Thyroid gland (tissue), 4 donors: ENCODE measurements at regions not wholly inside any gene's neighbourhood (a gene's known extent, or its start where the extent isn't known, plus 50 kb on each side); places are given as distances from the start of the nearest gene placed in this dataset.

Experiments used
- DNase-seq, 2 donors: peaks; one replicate each; pipeline ENCODE4 v3.0.0-alpha.2; 2019
- H3K27ac ChIP-seq, 3 donors: fragments of 200-600 bp; sonication (generic); 1 replicate in 2 of 3; 2 replicates in 1 of 3; pipeline ENCODE4 v1.5.1; 2016 to 2019; ENCODE audit warnings: mild to moderate bottlenecking in 1 of 3, moderate library complexity in 1 of 3
- H3K27me3 ChIP-seq: fragments of 200-600 bp; sonication (generic); one replicate; pipeline ENCODE4 v1.5.1; 2019
- H3K36me3 ChIP-seq, 2 donors: fragments of 200-600 bp; sonication (generic); one replicate each; pipeline ENCODE4 v1.5.1; 2016 to 2019
- H3K4me1 ChIP-seq, 2 donors: fragments of 200-600 bp; sonication (generic); one replicate each; pipeline ENCODE4 v1.5.1; 2017 to 2019
- H3K4me3 ChIP-seq, 3 donors: fragments of 200-600 bp; sonication (generic); replicated peaks in 1 of 3; 1 replicate in 2 of 3; 2 replicates in 1 of 3; pipeline ENCODE4 v1.5.1; 2016; ENCODE audit warnings: mild to moderate bottlenecking in 1 of 3
- H3K9me3 ChIP-seq: fragments of 200-600 bp; sonication (generic); one replicate; pipeline ENCODE4 v1.5.1; 2017
- CTCF ChIP-seq, 6 experiments: fragments of 200-600 bp in 3 of 6; fragments of 450-650 bp in 3 of 6; sonication (generic) in 3 of 6; IDR thresholded peaks; one replicate each; pipeline ENCODE4 v1.5.1; 2016 to 2019; ENCODE audit warnings: antibody characterized with exemption in 6 of 6, mild to moderate bottlenecking in 2 of 6, inconsistent platforms in 1 of 6, moderate library complexity in 1 of 6
- POLR2A ChIP-seq, 2 donors: fragments of 450-650 bp; IDR thresholded peaks; one replicate each; pipeline ENCODE4 v1.6.1; 2017; ENCODE audit warnings: antibody characterized with exemption in 2 of 2, mild to moderate bottlenecking in 2 of 2, moderate library complexity in 1 of 2
- WGBS, 2 donors: methylation state at CpG; one replicate each; pipeline ENCODE4 v1.1.5; 2017; 5-methylcytosine and 5-hydroxymethylcytosine counted together
- intact Hi-C: fragments of 100-400 bp; cut with DNase I; formaldehyde crosslinking; loops from one replicate; pipeline ENCODE4 v1.15.1; 2023

GRCh38 chr19:32241932-32242710 is 103.3 kb upstream of the ZNF507 start:
- Histone ChIP-seq H3K27me3 (no peaks in the 10 kb centered on the region), H3K4me1 (no peaks in the 10 kb centered on the region), H3K27ac (no peak overlapping the region), H3K4me3 (no peak overlapping the region), H3K9me3 (no peaks in the 10 kb centered on the region), H3K36me3 (no peaks in the 10 kb centered on the region)
- DNase-seq, result no peak
- 88 to 92% methylated on average over 21 of the region's 21 CpGs for WGBS, 2 donors
- TF ChIP-seq CTCF (IDR thresholded peaks at IDR 0.05) (no peak), POLR2A (IDR thresholded peaks at IDR 0.05) (no peak)
- intact Hi-C loops, result no loop called here

- H3K36me3 ChIP-seq, result no peaks in the 10 kb centered on the region
- H3K9me3 ChIP-seq, result no peaks in the 10 kb centered on the region
- no peaks in the 10 kb centered on the region for H3K4me1 ChIP-seq
- no peak for DNase-seq
- H3K27ac ChIP-seq, result no peak overlapping the region
- intact Hi-C loops, result no loop called here
- H3K27me3 ChIP-seq, result no peaks in the 10 kb centered on the region
- TF ChIP-seq POLR2A (IDR thresholded peaks at IDR 0.05) (no peak), CTCF (IDR thresholded peaks at IDR 0.05) (no peak)
- WGBS, 2 donors, result 33 to 37% methylated on average over 5 of the region's 5 CpGs
- H3K4me3 ChIP-seq, result no peak overlapping the region
Observed at GRCh38 chr19:32246006-32246405, 99.4 kb upstream of the ZNF507 start.

GRCh38 chr19:32251634-32252332 is 93.6 kb upstream of the ZNF507 start:
- WGBS, 2 donors, result 92 to 93% methylated on average over 15 to 18 of the region's 18 CpGs
- H3K9me3 ChIP-seq, result no peaks in the 10 kb centered on the region
- intact Hi-C loops, result no loop called here
- H3K4me3 ChIP-seq, result no peak overlapping the region
- TF ChIP-seq CTCF (IDR thresholded peaks at IDR 0.05) (no peak), POLR2A (IDR thresholded peaks at IDR 0.05) (no peak)
- no peak for DNase-seq
- H3K27me3 ChIP-seq, result no peaks in the 10 kb centered on the region
- H3K4me1 ChIP-seq, result no peaks in the 10 kb centered on the region
- no peaks in the 10 kb centered on the region for H3K36me3 ChIP-seq
- no peak overlapping the region for H3K27ac ChIP-seq

- Histone ChIP-seq H3K27ac (no peak overlapping the region), H3K4me3 (no peak overlapping the region), H3K36me3 (no peaks in the 10 kb centered on the region), H3K9me3 (no peaks in the 10 kb centered on the region), H3K4me1 (no peaks in the 10 kb centered on the region), H3K27me3 (no peaks in the 10 kb centered on the region)
- DNase-seq, result no peak
- intact Hi-C loops, result no loop called here
- 81 to 90% methylated on average over 7 to 11 of the region's 11 CpGs for WGBS, 2 donors
- TF ChIP-seq POLR2A (IDR thresholded peaks at IDR 0.05) (no peak), CTCF (IDR thresholded peaks at IDR 0.05) (no peak)
Observed at GRCh38 chr19:32252333-32252669, 93.1 kb upstream of the ZNF507 start.
